Sigmoid colon (tissue), 4 donors: ENCODE measurements at regions not wholly inside any gene's neighbourhood (a gene's known extent, or its start where the extent isn't known, plus 50 kb on each side); places are given as distances from the start of the nearest gene placed in this dataset.

Source experiments
- EP300 ChIP-seq, 4 donors: sonication (generic); formaldehyde crosslinking; IDR thresholded peaks; one replicate each; pipeline ENCODE4 v1.6.1; 2017; ENCODE audit warnings: antibody characterized with exemption in 4 of 4
- POLR2A ChIP-seq, 2 donors: fragments of 450-650 bp; IDR thresholded peaks; one replicate each; pipeline ENCODE4 v1.6.1; 2016; ENCODE audit warnings: antibody characterized with exemption in 2 of 2, mild to moderate bottlenecking in 2 of 2, moderate library complexity in 2 of 2
- POLR2AphosphoS5 ChIP-seq, 4 donors: sonication (generic); formaldehyde crosslinking; IDR thresholded peaks; one replicate each; pipeline ENCODE4 v1.6.1; 2017; ENCODE audit warnings: antibody characterized with exemption in 4 of 4
- TF ChIP-seq, protein P1 (sequence below), 4 experiments: fragments of 450-650 bp in 3 of 4; fragments of 200-600 bp in 1 of 4; IDR thresholded peaks; one replicate each; pipeline ENCODE4 v1.5.1; 2016 to 2019; ENCODE audit warnings: antibody characterized with exemption in 4 of 4, mild to moderate bottlenecking in 3 of 4, moderate library complexity in 2 of 4

DNA sequence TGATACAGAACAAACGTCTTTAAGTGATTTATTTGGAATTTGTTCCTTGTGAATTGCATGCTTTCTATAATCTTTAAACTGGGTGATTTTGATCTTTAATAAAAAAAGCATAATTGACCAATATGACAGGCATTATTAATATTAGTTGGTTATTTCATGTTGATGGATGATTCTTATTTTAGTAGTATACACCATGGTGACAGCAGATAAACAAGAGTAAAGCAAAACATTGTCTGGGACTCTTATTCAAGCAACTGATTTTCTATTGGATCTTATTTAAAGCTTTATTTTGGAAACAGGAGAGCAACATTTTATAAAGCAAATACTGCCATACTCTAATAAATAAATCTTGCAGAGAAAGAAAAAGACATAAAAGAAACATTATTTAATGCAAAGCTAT lies 591.4 kb upstream of the GNPDA2 start:
- TF ChIP-seq, protein P1, sequence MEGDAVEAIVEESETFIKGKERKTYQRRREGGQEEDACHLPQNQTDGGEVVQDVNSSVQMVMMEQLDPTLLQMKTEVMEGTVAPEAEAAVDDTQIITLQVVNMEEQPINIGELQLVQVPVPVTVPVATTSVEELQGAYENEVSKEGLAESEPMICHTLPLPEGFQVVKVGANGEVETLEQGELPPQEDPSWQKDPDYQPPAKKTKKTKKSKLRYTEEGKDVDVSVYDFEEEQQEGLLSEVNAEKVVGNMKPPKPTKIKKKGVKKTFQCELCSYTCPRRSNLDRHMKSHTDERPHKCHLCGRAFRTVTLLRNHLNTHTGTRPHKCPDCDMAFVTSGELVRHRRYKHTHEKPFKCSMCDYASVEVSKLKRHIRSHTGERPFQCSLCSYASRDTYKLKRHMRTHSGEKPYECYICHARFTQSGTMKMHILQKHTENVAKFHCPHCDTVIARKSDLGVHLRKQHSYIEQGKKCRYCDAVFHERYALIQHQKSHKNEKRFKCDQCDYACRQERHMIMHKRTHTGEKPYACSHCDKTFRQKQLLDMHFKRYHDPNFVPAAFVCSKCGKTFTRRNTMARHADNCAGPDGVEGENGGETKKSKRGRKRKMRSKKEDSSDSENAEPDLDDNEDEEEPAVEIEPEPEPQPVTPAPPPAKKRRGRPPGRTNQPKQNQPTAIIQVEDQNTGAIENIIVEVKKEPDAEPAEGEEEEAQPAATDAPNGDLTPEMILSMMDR (IDR thresholded peaks at IDR 0.05), result no peak
- no peak for TF ChIP-seq POLR2A (IDR thresholded peaks at IDR 0.05)
- TF ChIP-seq POLR2AphosphoS5 (IDR thresholded peaks at IDR 0.05), result no peak
- TF ChIP-seq EP300 (IDR thresholded peaks at IDR 0.05), result no peak
